ENCODE measurements at regions not wholly inside any gene's neighbourhood (a gene's known extent, or its start where the extent isn't known, plus 50 kb on each side); places are given as distances from the start of the nearest gene placed in this dataset.

DNA sequence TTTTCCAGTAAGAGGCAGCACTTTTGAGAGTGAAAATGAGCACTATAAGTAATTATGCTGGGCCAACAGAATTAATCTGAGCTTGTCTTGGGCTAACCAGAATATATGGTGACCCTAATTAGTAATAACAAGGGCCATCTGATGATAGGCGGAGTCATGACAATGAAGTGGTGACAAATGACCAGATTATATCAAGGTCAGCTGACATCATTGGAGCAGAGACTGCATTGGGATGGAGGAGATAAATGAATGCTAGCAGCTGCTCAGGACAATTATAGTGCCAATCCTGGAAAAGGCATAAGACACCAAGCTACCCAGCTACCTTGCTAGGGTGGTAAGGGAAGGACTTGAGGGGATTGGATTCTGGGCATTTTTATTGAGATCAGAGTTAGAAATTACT, 1548.7 kb downstream of the RPA4 start:
- Histone ChIP-seq H3K27me3 (ENCODE audit: insufficient read depth in 3 of 3, low read length in 2 of 3) (peaks cover 0 to 4% (median 0%) of the 10 kb centered on the region in 3 donors), H3K4me1 (no peaks in the 10 kb centered on the region), H3K4me3 (no peak overlapping the region), H3K27ac (no peak overlapping the region), H3K9me3 (no peaks in the 10 kb centered on the region), H3K36me3 (ENCODE audit: insufficient read depth in 1 of 2, low read depth in 1 of 2) (no peaks in the 10 kb centered on the region)
- DNase-seq (no peak), ATAC-seq (no peak)
- 95 to 100% (median 97%) methylated on average over 1 of the region's 1 CpG for WGBS, 3 donors
- TF ChIP-seq, protein P1, sequence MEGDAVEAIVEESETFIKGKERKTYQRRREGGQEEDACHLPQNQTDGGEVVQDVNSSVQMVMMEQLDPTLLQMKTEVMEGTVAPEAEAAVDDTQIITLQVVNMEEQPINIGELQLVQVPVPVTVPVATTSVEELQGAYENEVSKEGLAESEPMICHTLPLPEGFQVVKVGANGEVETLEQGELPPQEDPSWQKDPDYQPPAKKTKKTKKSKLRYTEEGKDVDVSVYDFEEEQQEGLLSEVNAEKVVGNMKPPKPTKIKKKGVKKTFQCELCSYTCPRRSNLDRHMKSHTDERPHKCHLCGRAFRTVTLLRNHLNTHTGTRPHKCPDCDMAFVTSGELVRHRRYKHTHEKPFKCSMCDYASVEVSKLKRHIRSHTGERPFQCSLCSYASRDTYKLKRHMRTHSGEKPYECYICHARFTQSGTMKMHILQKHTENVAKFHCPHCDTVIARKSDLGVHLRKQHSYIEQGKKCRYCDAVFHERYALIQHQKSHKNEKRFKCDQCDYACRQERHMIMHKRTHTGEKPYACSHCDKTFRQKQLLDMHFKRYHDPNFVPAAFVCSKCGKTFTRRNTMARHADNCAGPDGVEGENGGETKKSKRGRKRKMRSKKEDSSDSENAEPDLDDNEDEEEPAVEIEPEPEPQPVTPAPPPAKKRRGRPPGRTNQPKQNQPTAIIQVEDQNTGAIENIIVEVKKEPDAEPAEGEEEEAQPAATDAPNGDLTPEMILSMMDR (IDR thresholded peaks at IDR 0.05) = no peak
- intact Hi-C loops (cut with DNase I) = no loop called here

DNA sequence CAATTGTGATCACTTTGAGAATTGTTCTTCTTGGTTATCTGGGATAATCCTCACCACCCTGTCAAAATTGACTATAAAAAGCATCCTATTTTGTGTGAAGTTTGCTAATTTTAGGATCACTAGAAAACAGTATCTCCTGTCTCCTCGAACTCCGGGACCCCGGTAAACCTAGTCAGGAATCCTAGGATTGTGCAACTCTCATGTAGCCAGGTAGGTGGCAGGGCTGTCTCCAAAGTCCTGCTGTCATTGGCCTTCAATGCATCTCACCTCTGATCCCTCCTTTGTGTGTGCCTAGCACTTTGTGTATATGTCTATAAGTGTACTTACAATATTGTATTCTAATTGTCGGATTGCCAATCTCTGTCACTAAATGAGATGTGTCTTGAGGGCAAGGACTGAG, 1564.8 kb downstream of the RPA4 start:
- Histone ChIP-seq H3K4me1 (no peaks in the 10 kb centered on the region), H3K9me3 (peaks cover 12% of the 10 kb centered on the region), H3K36me3 (ENCODE audit: insufficient read depth in 1 of 2, low read depth in 1 of 2) (no peaks in the 10 kb centered on the region), H3K27ac (no peak overlapping the region), H3K27me3 (ENCODE audit: insufficient read depth in 3 of 3, low read length in 2 of 3) (no peaks in the 10 kb centered on the region), H3K4me3 (no peak overlapping the region)
- intact Hi-C loops (cut with DNase I) = no loop called here
- 83 to 97% (median 88%) methylated on average over 4 of the region's 4 CpGs for WGBS, 3 donors
- TF ChIP-seq, protein P1 (IDR thresholded peaks at IDR 0.05) = no peak
- no peak for ATAC-seq
- DNase-seq = no peak

DNA sequence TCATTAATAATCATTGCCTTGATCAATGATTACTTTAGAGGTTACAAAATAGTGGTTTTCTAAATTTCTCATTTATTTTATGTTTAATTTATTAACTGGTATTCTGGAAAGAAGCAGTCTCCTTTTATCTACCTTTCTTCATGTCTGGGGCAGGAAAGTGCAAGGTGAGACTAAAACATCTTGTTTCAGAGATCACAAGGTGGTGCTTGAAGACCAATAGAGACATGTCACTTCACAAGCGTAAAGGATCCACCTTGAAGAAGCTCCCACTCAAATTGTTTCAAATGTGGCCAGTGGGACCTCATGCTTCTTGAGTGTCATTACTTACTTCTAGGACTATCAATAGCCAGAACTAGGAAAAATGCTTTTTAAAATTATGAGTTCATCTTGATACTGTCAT, 1568.7 kb downstream of the RPA4 start:
- Histone ChIP-seq H3K27me3 (ENCODE audit: insufficient read depth in 3 of 3, low read length in 2 of 3) (no peaks in the 10 kb centered on the region), H3K4me3 (no peak overlapping the region), H3K9me3 (no peaks in the 10 kb centered on the region), H3K4me1 (no peaks in the 10 kb centered on the region), H3K27ac (no peak overlapping the region), H3K36me3 (ENCODE audit: insufficient read depth in 1 of 2, low read depth in 1 of 2) (no peaks in the 10 kb centered on the region)
- intact Hi-C loops (cut with DNase I) = no loop called here
- DNase-seq = no peak
- ATAC-seq = no peak
- TF ChIP-seq, protein P1 (IDR thresholded peaks at IDR 0.05) = no peak
- 91 to 98% (median 94%) methylated on average over 1 of the region's 1 CpG for WGBS, 3 donors

DNA sequence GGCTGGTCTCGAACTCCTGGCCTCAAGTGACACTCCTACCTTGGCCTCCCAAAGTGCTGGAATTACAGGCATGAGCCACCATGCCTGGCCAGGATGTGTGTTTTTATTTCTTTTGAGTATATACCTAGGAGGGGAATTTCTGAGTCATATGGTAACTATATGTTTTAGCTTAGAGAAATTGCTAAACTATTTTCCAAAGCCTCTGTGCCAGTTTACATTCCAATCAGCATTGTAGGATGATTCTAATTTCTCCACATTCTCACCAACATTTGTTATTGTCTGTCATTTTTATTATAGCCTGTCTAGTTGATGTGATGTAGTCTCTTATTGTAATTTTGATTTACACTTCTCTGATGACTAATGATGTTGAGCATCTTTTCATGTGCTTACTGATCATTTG, 1576.0 kb downstream of the RPA4 start:
- Histone ChIP-seq H3K4me3 (no peak overlapping the region), H3K36me3 (ENCODE audit: insufficient read depth in 1 of 2, low read depth in 1 of 2) (no peaks in the 10 kb centered on the region), H3K4me1 (no peaks in the 10 kb centered on the region), H3K27ac (no peak overlapping the region), H3K9me3 (no peaks in the 10 kb centered on the region), H3K27me3 (ENCODE audit: insufficient read depth in 3 of 3, low read length in 2 of 3) (no peaks in the 10 kb centered on the region)
- intact Hi-C loops (cut with DNase I) = no loop called here
- DNase-seq = no peak
- TF ChIP-seq, protein P1 (IDR thresholded peaks at IDR 0.05) = no peak
- 59 to 71% (median 62%) methylated on average over 1 of the region's 1 CpG for WGBS, 3 donors
- ATAC-seq = no peak

DNA sequence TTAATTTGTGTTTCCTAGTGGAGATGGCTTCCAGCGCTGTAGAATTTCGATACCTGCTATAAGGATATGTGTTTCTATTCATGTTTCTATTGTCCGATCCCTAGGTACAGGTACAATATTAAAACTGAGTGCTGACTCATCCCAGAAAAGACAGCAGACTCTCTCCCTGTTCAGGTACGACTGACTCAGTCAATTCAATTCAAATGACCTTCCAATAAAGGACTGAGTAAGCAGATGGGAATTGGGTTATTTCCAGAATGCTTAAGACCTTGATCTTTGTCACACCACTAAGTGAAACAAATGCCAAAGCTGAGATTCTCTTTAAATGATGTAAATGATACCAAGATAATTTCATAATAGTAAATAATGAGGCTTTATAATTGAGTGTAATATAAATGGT, 1596.9 kb downstream of the RPA4 start:
- intact Hi-C loops (cut with DNase I) = no loop called here
- no peaks in the 10 kb centered on the region for H3K4me1 ChIP-seq
- DNase-seq = no peak
- H3K4me3 ChIP-seq = no peak overlapping the region
- no peak for ATAC-seq
- no peaks in the 10 kb centered on the region for H3K36me3 ChIP-seq (ENCODE audit: insufficient read depth in 1 of 2, low read depth in 1 of 2)
- TF ChIP-seq, protein P1 (IDR thresholded peaks at IDR 0.05) = no peak
- H3K9me3 ChIP-seq = no peaks in the 10 kb centered on the region
- H3K27ac ChIP-seq = no peak overlapping the region
- WGBS, 3 donors = 79 to 86% (median 83%) methylated on average over 4 of the region's 4 CpGs
- peaks cover 0 to 8% (median 0%) of the 10 kb centered on the region in 3 donors for H3K27me3 ChIP-seq (ENCODE audit: insufficient read depth in 3 of 3, low read length in 2 of 3)
